Keratinocyte (primary cell): ENCODE measurements at regions not wholly inside any gene's neighbourhood (a gene's known extent, or its start where the extent isn't known, plus 50 kb on each side); places are given as distances from the start of the nearest gene placed in this dataset.

Experiments used
- CTCF ChIP-seq, 3 experiments: IDR thresholded peaks in 1 of 3; conservative IDR thresholded peaks in 1 of 3; optimal IDR thresholded peaks in 1 of 3; 2 replicates in 2 of 3; 3 replicates in 1 of 3; pipeline versions ENCODE3 to v1.5.1; 2011; ENCODE audit warnings: low read length in 3 of 3, mild to moderate bottlenecking in 3 of 3, moderate library complexity in 2 of 3, control low read depth in 1 of 3, inconsistent platforms in 1 of 3; ENCODE audit not compliant: insufficient read depth in 2 of 3; ENCODE audit errors: extremely low read depth in 1 of 3
- EZH2 ChIP-seq: IDR thresholded peaks from one replicate; pipeline ENCODE4 v1.6.1; 2012; ENCODE audit warnings: inconsistent platforms, mild to moderate bottlenecking, low read length, moderate library complexity

GRCh38 chr7:15936991-15937390, 250.5 kb upstream of the MEOX2 start:
- TF ChIP-seq CTCF (optimal IDR thresholded peaks at IDR 0.05 in 1 of 3, IDR thresholded peaks at IDR 0.05 in 1 of 3, conservative IDR thresholded peaks at IDR 0.05 in 1 of 3; ENCODE audit: extremely low read depth in 1 of 3, insufficient read depth in 2 of 3, low read length in 3 of 3) (no peak), EZH2 (no peak)
